GM19240 (cell line): ENCODE measurements at regions not wholly inside any gene's neighbourhood (a gene's known extent, or its start where the extent isn't known, plus 50 kb on each side); places are given as distances from the start of the nearest gene placed in this dataset.
"Not testable (repeated sequence)": the region's sequence is repeated elsewhere in the genome, so short reads cannot be mapped to it uniquely, and the experiment has no call there.

Source experiments
- DNase-seq: peaks from one replicate; pipeline ENCODE4 v3.0.0; 2011; ENCODE audit warnings: low spot score; ENCODE audit not compliant: insufficient read length

GRCh38 chr3:152769523-152769922 is 65.4 kb upstream of the P2RY1 start:
- no peak for DNase-seq

GRCh38 chr3:152770296-152770695 is 64.6 kb upstream of the P2RY1 start:
- DNase-seq = no peak

- no peak for DNase-seq
Measured at GRCh38 chr3:152771120-152771519, 63.8 kb upstream of the P2RY1 start.

- no peak for DNase-seq
Measured at GRCh38 chr3:152772674-152773225, 62.2 kb upstream of the P2RY1 start.

GRCh38 chr3:152773633-152774032 is 61.3 kb upstream of the P2RY1 start:
- DNase-seq = no peak

GRCh38 chr3:152774230-152774629 is 60.7 kb upstream of the P2RY1 start:
- DNase-seq = not testable (repeated sequence)

- no peak for DNase-seq
Measured at GRCh38 chr3:152778022-152778421, 56.9 kb upstream of the P2RY1 start.

GRCh38 chr3:152779653-152780052 is 55.3 kb upstream of the P2RY1 start:
- no peak for DNase-seq

GRCh38 chr3:152780553-152780952 is 54.4 kb upstream of the P2RY1 start:
- no peak for DNase-seq

GRCh38 chr3:152785051-152785450 is 49.9 kb upstream of the P2RY1 start:
- DNase-seq = no peak
